ENCODE measurements at regions not wholly inside any gene's neighbourhood (a gene's known extent, or its start where the extent isn't known, plus 50 kb on each side); places are given as distances from the start of the nearest gene placed in this dataset.

GRCh38 chrX:127390316-127390715, 570.8 kb downstream of the PRR32 start:
- H3K4me3 ChIP-seq (ENCODE audit: low read depth, low read length), result no peak overlapping the region
- no peak for TF ChIP-seq CTCF (conservative IDR thresholded peaks at IDR 0.05; ENCODE audit: low read depth, low read length)
- no peak for DNase-seq (ENCODE audit: low read depth)

- no peak for TF ChIP-seq CTCF (conservative IDR thresholded peaks at IDR 0.05; ENCODE audit: low read depth, low read length)
Measured at GRCh38 chrX:127389900-127390299, 570.4 kb downstream of the PRR32 start.

More at GRCh38 chrX:127389900-127390299, 570.4 kb downstream of the PRR32 start:
- DNase-seq (ENCODE audit: low read depth), result no peak
- no peak overlapping the region for H3K4me3 ChIP-seq (ENCODE audit: low read depth, low read length)
